Colonic mucosa (tissue), 4 donors: ENCODE measurements at regions not wholly inside any gene's neighbourhood (a gene's known extent, or its start where the extent isn't known, plus 50 kb on each side); places are given as distances from the start of the nearest gene placed in this dataset.

ENCODE experiments used
- DNase-seq: peaks from one replicate; pipeline ENCODE4 v3.0.0-alpha.2; 2020
- H3K27ac ChIP-seq: fragments of 200-600 bp; one replicate; pipeline ENCODE4 v1.8.0; 2021
- H3K27me3 ChIP-seq: fragments of 200-600 bp; one replicate; pipeline ENCODE4 v1.8.0; 2021
- H3K36me3 ChIP-seq: fragments of 200-600 bp; one replicate; pipeline ENCODE4 v1.8.0; 2021
- H3K4me1 ChIP-seq: fragments of 200-600 bp; one replicate; pipeline ENCODE4 v1.8.0; 2021; ENCODE audit warnings: mild to moderate bottlenecking
- H3K4me3 ChIP-seq: fragments of 200-600 bp; one replicate; pipeline ENCODE4 v1.8.0; 2021
- H3K9ac ChIP-seq, 2 donors: one replicate each; pipeline ENCODE4 v1.7.0; 2013; ENCODE audit warnings: control low read depth in 2 of 2, low read depth in 2 of 2, low read length in 2 of 2
- H3K9me3 ChIP-seq: fragments of 200-600 bp; one replicate; pipeline ENCODE4 v1.8.0; 2021
- CTCF ChIP-seq: fragments of 200-600 bp; IDR thresholded peaks from one replicate; pipeline ENCODE4 v1.8.0; 2022; ENCODE audit warnings: antibody characterized with exemption, mild to moderate bottlenecking
- intact Hi-C: fragments of 100-400 bp; cut with DNase I; formaldehyde crosslinking; loops from one replicate; pipeline ENCODE4 v1.14.1; 2022
- donor health status: healthy.
- donor health status: DM: no; HTN: no; CAD: no.
- donor health status: DM: no; HTN: no; CAD: no.

- H3K27ac ChIP-seq: no peak overlapping the region
- no peaks in the 10 kb centered on the region for H3K9me3 ChIP-seq
- H3K4me3 ChIP-seq: no peak overlapping the region
- H3K9ac ChIP-seq: peak overlapping the region in 1 of 2 donors; percentile 21
- no peak for DNase-seq
- H3K27me3 ChIP-seq: no peaks in the 10 kb centered on the region
- H3K4me1 ChIP-seq: no peaks in the 10 kb centered on the region
- intact Hi-C loops: no loop called here
- TF ChIP-seq CTCF: no peak
- H3K36me3 ChIP-seq: no peaks in the 10 kb centered on the region
These were observed 54.4 kb upstream of the C1orf174 start for GRCh38 chr1:3954170-3955169.

GRCh38 chr1:3955196-3955772, 55.2 kb upstream of the C1orf174 start:
- H3K4me3 ChIP-seq: no peak overlapping the region
- H3K9ac ChIP-seq: peak overlapping the region in 1 of 2 donors; percentile 21
- no peaks in the 10 kb centered on the region for H3K4me1 ChIP-seq
- DNase-seq: peak; percentile 23
- no peak overlapping the region for H3K27ac ChIP-seq
- no peaks in the 10 kb centered on the region for H3K9me3 ChIP-seq
- H3K36me3 ChIP-seq: no peaks in the 10 kb centered on the region
- H3K27me3 ChIP-seq: no peaks in the 10 kb centered on the region
- TF ChIP-seq CTCF: no peak
- intact Hi-C loops: no loop called here

- intact Hi-C loops: no loop called here
- no peak for DNase-seq
These were observed 56.6 kb upstream of the C1orf174 start for GRCh38 chr1:3956527-3957170.

GRCh38 chr1:3959361-3959760, 59.3 kb upstream of the C1orf174 start:
- intact Hi-C loops: no loop called here
- Histone ChIP-seq H3K4me3 (no peak overlapping the region), H3K27ac (no peak overlapping the region), H3K9ac (no peak overlapping the region), H3K9me3 (no peaks in the 10 kb centered on the region), H3K27me3 (no peaks in the 10 kb centered on the region), H3K4me1 (no peaks in the 10 kb centered on the region), H3K36me3 (no peaks in the 10 kb centered on the region)
- no peak for TF ChIP-seq CTCF
- DNase-seq: no peak

More at GRCh38 chr1:3956527-3957170, 56.6 kb upstream of the C1orf174 start:
- H3K4me1 ChIP-seq: no peaks in the 10 kb centered on the region
- no peak overlapping the region for H3K4me3 ChIP-seq
- H3K9ac ChIP-seq: no peak overlapping the region
- no peaks in the 10 kb centered on the region for H3K36me3 ChIP-seq
- H3K9me3 ChIP-seq: no peaks in the 10 kb centered on the region
- no peak for TF ChIP-seq CTCF
- H3K27ac ChIP-seq: no peak overlapping the region
- H3K27me3 ChIP-seq: no peaks in the 10 kb centered on the region

GRCh38 chr1:3963554-3963953, 63.5 kb upstream of the C1orf174 start:
- no peak for TF ChIP-seq CTCF
- no peak for DNase-seq
- Histone ChIP-seq H3K36me3 (no peaks in the 10 kb centered on the region), H3K4me3 (no peak overlapping the region), H3K27me3 (no peaks in the 10 kb centered on the region), H3K27ac (no peak overlapping the region), H3K4me1 (no peaks in the 10 kb centered on the region), H3K9ac (no peak overlapping the region), H3K9me3 (no peaks in the 10 kb centered on the region)
- intact Hi-C loops: no loop called here
